ENCODE measurements at regions not wholly inside any gene's neighbourhood (a gene's known extent, or its start where the extent isn't known, plus 50 kb on each side); places are given as distances from the start of the nearest gene placed in this dataset.

DNA sequence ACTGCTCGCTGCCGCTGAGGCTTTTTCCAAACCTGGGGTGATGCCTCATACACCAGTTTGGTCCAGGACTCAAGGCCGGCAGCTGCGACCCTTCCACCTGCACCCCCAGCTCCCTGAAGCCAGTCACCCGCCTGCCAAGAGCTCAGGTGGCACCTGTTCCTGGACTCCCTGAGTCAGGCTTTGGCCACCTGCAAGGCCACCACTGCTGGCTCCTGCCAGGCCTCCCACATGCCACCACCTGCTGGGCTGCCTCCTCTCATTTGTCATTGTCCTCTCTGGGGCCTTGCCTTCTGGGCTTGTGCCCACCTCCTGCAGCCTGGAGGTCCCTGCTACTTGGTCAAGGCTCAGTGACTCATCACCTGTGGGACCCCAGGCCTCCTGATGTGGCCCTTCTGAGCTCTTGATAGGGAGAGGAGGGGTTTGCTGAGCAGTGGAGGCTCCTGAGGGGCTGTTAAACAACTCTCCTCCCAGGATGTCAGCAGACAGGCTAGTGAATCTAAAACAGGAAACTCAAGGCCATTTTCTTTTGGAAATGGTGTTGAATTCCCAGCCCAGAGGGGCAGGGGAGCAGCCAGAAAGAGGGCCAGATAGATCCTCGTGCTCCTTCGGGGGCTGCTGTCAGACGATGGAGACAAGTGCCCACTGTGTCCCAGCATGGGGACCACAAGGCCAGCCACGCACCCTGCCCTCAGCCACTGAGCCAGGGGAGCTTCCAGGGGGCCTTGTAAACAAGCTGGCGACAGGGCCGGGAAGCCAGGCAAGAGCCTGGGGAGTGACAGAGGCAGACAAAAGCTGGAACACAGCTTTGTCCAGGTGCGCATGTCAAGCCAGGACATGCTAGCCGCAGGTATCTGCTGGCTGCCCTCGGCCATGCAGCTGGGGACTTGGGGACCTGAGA, 416.8 kb downstream of the LRATD1 start:
- no peaks in the 10 kb centered on the region for H3K36me3 Mint-ChIP-seq (ENCODE audit: low read depth)

DNA sequence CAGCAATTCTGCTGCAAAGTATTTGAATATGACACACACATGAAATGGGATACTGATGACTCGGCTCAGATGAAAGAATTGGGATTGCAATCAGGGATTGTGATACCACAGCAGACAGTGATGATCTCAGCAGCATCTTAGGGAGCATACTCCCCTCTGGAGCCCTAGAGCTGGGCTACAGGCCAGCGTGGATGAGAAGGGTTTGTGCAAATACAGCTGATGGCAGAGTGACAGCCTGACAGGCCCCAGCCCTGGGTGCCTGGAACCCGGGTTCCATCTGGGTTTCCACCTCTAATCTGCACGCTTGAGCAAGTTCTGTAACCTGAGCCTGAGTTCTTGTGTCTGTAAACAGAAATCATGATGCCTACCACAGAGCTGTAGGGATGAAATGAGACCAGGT, 418.0 kb downstream of the LRATD1 start:
- TF ChIP-seq, protein P1, sequence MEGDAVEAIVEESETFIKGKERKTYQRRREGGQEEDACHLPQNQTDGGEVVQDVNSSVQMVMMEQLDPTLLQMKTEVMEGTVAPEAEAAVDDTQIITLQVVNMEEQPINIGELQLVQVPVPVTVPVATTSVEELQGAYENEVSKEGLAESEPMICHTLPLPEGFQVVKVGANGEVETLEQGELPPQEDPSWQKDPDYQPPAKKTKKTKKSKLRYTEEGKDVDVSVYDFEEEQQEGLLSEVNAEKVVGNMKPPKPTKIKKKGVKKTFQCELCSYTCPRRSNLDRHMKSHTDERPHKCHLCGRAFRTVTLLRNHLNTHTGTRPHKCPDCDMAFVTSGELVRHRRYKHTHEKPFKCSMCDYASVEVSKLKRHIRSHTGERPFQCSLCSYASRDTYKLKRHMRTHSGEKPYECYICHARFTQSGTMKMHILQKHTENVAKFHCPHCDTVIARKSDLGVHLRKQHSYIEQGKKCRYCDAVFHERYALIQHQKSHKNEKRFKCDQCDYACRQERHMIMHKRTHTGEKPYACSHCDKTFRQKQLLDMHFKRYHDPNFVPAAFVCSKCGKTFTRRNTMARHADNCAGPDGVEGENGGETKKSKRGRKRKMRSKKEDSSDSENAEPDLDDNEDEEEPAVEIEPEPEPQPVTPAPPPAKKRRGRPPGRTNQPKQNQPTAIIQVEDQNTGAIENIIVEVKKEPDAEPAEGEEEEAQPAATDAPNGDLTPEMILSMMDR (IDR thresholded peaks at IDR 0.05), result no peak
- no peaks in the 10 kb centered on the region for H3K9me3 Mint-ChIP-seq (ENCODE audit: low read depth)
- H3K4me1 Mint-ChIP-seq (ENCODE audit: low read depth), result no peaks in the 10 kb centered on the region
- H3K4me3 Mint-ChIP-seq (ENCODE audit: unreplicated experiment), result no peak overlapping the region
- H3K36me3 Mint-ChIP-seq (ENCODE audit: low read depth), result no peaks in the 10 kb centered on the region
- DNase-seq (ENCODE audit: low spot score), result no peak
- peaks cover 9% of the 10 kb centered on the region for H3K27me3 Mint-ChIP-seq (ENCODE audit: low read depth)
- no peak overlapping the region for H3K27ac Mint-ChIP-seq (ENCODE audit: unreplicated experiment)

More for the DNA sequence above, 416.8 kb downstream of the LRATD1 start:
- Mint-ChIP-seq H3K4me3 (ENCODE audit: unreplicated experiment) (no peak overlapping the region), H3K9me3 (ENCODE audit: low read depth) (no peaks in the 10 kb centered on the region), H3K4me1 (ENCODE audit: low read depth) (no peaks in the 10 kb centered on the region), H3K27me3 (ENCODE audit: low read depth) (peaks cover 6% of the 10 kb centered on the region), H3K27ac (ENCODE audit: unreplicated experiment) (no peak overlapping the region)
- DNase-seq (ENCODE audit: low spot score), result no peak
- TF ChIP-seq, protein P1 (IDR thresholded peaks at IDR 0.05), result no peak

DNA sequence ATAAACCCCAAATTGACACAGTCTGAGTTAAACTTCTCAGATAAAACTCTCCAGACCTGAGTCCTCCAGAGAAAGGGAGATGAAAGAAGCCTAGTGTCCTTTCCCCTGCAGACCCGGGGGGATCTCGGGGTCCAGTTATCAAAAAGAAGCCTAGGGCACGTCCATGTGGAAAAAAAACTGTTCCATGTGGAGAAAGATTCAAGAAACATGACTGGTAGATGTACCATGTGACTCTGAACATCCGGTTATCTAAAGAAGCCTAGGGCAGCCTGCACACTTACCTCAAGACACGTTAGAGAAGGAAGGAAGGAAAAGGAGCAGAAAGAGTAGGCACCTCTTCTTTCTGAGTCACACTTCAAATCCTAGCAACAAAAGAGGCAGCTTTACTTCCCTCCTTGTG, 421.0 kb downstream of the LRATD1 start:
- no peaks in the 10 kb centered on the region for H3K36me3 Mint-ChIP-seq (ENCODE audit: low read depth)
- no peak for DNase-seq (ENCODE audit: low spot score)
- no peak overlapping the region for H3K4me3 Mint-ChIP-seq (ENCODE audit: unreplicated experiment)
- H3K27ac Mint-ChIP-seq (ENCODE audit: unreplicated experiment), result no peak overlapping the region
- H3K4me1 Mint-ChIP-seq (ENCODE audit: low read depth), result no peaks in the 10 kb centered on the region
- H3K27me3 Mint-ChIP-seq (ENCODE audit: low read depth), result peaks cover 11% of the 10 kb centered on the region
- TF ChIP-seq, protein P1 (IDR thresholded peaks at IDR 0.05), result no peak
- H3K9me3 Mint-ChIP-seq (ENCODE audit: low read depth), result no peaks in the 10 kb centered on the region

DNA sequence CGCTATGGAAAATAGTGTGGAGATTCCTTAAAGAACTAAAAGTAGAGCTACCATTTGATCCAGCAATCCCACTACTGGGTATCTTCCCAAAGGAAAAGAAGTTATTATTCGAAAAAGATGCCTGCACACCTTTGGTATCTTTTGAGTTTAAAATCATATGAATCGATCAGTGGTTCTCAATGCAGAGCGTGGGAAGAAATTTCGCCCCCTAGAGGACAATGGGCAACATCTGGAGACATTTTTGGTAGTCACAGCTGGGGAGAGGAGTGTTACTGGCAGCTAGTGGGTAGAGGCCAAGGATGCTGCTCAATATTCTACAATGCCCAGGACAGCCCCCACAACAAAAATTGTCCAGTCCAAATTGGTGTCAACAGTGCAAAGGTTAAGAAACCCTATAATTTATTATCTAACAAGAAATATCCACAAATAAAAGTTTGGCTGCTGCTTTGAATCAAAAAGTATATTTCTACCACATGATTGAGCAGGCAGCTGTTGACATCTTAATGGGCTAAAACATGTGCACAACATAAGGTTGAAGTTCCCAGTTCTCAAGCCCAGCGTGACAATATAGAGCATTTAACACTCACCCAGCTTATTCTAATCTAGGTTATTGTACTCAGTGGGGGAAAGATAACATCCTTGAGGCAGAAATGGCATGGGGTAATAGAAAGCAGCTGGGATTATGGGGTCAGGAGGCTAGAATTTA, 425.7 kb downstream of the LRATD1 start:
- Mint-ChIP-seq H3K9me3 (ENCODE audit: low read depth) (no peaks in the 10 kb centered on the region), H3K4me1 (ENCODE audit: low read depth) (no peaks in the 10 kb centered on the region), H3K4me3 (ENCODE audit: unreplicated experiment) (no peak overlapping the region), H3K36me3 (ENCODE audit: low read depth) (no peaks in the 10 kb centered on the region), H3K27me3 (ENCODE audit: low read depth) (peaks cover 11% of the 10 kb centered on the region), H3K27ac (ENCODE audit: unreplicated experiment) (no peak overlapping the region)
- TF ChIP-seq, protein P1 (IDR thresholded peaks at IDR 0.05), result peak; percentile 59
- DNase-seq (ENCODE audit: low spot score), result no peak

DNA sequence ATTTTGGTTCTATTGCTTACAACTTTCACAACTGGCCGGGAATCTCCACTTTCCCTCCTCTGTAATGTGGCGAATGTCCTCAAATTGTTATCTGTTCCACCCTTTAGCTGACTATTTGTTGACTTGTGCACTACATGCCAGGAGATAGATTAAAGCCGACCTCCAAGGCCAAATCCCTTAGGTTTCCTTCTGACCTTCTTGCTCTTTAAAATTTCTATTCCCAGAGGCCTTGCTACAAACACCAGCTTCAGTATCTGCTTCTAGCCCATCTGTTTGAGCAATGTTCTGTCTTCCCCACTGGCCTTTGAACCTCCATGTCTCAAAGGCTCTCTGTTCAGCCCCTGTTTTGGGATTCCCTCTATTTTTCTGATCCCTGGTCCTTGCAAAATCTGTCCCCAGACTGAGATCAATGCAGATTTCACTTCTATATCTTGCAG, 426.2 kb downstream of the LRATD1 start:
- no peaks in the 10 kb centered on the region for H3K9me3 Mint-ChIP-seq (ENCODE audit: low read depth)
- no peaks in the 10 kb centered on the region for H3K4me1 Mint-ChIP-seq (ENCODE audit: low read depth)
- TF ChIP-seq, protein P1 (IDR thresholded peaks at IDR 0.05), result no peak
- H3K4me3 Mint-ChIP-seq (ENCODE audit: unreplicated experiment), result no peak overlapping the region
- DNase-seq (ENCODE audit: low spot score), result no peak
- peaks cover 7% of the 10 kb centered on the region for H3K27me3 Mint-ChIP-seq (ENCODE audit: low read depth)
- no peak overlapping the region for H3K27ac Mint-ChIP-seq (ENCODE audit: unreplicated experiment)
- H3K36me3 Mint-ChIP-seq (ENCODE audit: low read depth), result no peaks in the 10 kb centered on the region

Data from chondrocyte (in vitro differentiated cells).